ENCODE measurements at regions not wholly inside any gene's neighbourhood (a gene's known extent, or its start where the extent isn't known, plus 50 kb on each side); places are given as distances from the start of the nearest gene placed in this dataset.

DNA sequence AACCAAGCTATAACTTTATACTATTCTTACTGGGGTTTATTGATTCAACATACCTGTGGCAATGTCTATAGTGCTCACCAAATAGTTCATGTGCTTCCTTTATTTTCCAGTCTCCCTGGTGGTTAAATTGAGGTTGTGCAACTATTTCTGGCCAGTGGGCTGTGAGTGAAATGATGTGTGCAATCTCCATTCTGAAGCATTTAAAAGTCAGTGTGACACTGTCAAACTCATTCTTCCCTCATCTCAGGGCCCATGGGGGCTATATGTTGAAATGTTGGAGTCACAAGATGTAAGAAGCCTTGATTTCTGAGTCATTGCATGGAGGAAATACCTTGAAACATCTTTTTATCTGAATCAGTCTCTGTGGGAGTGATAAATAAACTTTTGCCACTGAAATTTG lies 414.3 kb upstream of the RPS6KA3 start (continued):
- TF ChIP-seq, protein P1, sequence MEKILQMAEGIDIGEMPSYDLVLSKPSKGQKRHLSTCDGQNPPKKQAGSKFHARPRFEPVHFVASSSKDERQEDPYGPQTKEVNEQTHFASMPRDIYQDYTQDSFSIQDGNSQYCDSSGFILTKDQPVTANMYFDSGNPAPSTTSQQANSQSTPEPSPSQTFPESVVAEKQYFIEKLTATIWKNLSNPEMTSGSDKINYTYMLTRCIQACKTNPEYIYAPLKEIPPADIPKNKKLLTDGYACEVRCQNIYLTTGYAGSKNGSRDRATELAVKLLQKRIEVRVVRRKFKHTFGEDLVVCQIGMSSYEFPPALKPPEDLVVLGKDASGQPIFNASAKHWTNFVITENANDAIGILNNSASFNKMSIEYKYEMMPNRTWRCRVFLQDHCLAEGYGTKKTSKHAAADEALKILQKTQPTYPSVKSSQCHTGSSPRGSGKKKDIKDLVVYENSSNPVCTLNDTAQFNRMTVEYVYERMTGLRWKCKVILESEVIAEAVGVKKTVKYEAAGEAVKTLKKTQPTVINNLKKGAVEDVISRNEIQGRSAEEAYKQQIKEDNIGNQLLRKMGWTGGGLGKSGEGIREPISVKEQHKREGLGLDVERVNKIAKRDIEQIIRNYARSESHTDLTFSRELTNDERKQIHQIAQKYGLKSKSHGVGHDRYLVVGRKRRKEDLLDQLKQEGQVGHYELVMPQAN (IDR thresholded peaks at IDR 0.05; ENCODE audit: borderline replicate concordance): no peak
- TF ChIP-seq, protein P2, sequence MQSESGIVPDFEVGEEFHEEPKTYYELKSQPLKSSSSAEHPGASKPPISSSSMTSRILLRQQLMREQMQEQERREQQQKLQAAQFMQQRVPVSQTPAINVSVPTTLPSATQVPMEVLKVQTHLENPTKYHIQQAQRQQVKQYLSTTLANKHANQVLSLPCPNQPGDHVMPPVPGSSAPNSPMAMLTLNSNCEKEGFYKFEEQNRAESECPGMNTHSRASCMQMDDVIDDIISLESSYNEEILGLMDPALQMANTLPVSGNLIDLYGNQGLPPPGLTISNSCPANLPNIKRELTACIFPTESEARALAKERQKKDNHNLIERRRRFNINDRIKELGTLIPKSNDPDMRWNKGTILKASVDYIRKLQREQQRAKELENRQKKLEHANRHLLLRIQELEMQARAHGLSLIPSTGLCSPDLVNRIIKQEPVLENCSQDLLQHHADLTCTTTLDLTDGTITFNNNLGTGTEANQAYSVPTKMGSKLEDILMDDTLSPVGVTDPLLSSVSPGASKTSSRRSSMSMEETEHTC (IDR thresholded peaks at IDR 0.05): no peak
- no peak for TF ChIP-seq CREBBP (IDR thresholded peaks at IDR 0.05; ENCODE audit: low read depth, low read length)
- TF ChIP-seq, protein P3, sequence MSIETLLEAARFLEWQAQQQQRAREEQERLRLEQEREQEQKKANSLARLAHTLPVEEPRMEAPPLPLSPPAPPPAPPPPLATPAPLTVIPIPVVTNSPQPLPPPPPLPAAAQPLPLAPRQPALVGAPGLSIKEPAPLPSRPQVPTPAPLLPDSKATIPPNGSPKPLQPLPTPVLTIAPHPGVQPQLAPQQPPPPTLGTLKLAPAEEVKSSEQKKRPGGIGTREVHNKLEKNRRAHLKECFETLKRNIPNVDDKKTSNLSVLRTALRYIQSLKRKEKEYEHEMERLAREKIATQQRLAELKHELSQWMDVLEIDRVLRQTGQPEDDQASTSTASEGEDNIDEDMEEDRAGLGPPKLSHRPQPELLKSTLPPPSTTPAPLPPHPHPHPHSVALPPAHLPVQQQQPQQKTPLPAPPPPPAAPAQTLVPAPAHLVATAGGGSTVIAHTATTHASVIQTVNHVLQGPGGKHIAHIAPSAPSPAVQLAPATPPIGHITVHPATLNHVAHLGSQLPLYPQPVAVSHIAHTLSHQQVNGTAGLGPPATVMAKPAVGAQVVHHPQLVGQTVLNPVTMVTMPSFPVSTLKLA (conservative IDR thresholded peaks at IDR 0.05): no peak
- TF ChIP-seq XRCC3 (IDR thresholded peaks at IDR 0.05): no peak
- TF ChIP-seq MAFK (IDR thresholded peaks at IDR 0.05; ENCODE audit: low read length): no peak
- TF ChIP-seq, protein P4, sequence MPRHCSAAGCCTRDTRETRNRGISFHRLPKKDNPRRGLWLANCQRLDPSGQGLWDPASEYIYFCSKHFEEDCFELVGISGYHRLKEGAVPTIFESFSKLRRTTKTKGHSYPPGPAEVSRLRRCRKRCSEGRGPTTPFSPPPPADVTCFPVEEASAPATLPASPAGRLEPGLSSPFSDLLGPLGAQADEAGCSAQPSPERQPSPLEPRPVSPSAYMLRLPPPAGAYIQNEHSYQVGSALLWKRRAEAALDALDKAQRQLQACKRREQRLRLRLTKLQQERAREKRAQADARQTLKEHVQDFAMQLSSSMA (CRISPR knock-in tag; IDR thresholded peaks at IDR 0.05): no peak
- no peak for TF ChIP-seq SP1 (CRISPR knock-in tag; IDR thresholded peaks at IDR 0.05)
- TF ChIP-seq, protein P5, sequence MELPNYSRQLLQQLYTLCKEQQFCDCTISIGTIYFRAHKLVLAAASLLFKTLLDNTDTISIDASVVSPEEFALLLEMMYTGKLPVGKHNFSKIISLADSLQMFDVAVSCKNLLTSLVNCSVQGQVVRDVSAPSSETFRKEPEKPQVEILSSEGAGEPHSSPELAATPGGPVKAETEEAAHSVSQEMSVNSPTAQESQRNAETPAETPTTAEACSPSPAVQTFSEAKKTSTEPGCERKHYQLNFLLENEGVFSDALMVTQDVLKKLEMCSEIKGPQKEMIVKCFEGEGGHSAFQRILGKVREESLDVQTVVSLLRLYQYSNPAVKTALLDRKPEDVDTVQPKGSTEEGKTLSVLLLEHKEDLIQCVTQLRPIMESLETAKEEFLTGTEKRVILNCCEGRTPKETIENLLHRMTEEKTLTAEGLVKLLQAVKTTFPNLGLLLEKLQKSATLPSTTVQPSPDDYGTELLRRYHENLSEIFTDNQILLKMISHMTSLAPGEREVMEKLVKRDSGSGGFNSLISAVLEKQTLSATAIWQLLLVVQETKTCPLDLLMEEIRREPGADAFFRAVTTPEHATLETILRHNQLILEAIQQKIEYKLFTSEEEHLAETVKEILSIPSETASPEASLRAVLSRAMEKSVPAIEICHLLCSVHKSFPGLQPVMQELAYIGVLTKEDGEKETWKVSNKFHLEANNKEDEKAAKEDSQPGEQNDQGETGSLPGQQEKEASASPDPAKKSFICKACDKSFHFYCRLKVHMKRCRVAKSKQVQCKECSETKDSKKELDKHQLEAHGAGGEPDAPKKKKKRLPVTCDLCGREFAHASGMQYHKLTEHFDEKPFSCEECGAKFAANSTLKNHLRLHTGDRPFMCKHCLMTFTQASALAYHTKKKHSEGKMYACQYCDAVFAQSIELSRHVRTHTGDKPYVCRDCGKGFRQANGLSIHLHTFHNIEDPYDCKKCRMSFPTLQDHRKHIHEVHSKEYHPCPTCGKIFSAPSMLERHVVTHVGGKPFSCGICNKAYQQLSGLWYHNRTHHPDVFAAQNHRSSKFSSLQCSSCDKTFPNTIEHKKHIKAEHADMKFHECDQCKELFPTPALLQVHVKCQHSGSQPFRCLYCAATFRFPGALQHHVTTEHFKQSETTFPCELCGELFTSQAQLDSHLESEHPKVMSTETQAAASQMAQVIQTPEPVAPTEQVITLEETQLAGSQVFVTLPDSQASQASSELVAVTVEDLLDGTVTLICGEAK (IDR thresholded peaks at IDR 0.05): no peak
- TF ChIP-seq, protein P5 (CRISPR knock-in tag; IDR thresholded peaks at IDR 0.05): no peak
- TF ChIP-seq, protein P6, sequence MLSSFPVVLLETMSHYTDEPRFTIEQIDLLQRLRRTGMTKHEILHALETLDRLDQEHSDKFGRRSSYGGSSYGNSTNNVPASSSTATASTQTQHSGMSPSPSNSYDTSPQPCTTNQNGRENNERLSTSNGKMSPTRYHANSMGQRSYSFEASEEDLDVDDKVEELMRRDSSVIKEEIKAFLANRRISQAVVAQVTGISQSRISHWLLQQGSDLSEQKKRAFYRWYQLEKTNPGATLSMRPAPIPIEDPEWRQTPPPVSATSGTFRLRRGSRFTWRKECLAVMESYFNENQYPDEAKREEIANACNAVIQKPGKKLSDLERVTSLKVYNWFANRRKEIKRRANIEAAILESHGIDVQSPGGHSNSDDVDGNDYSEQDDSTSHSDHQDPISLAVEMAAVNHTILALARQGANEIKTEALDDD (IDR thresholded peaks at IDR 0.05): no peak
- TF ChIP-seq NBN (IDR thresholded peaks at IDR 0.05; ENCODE audit: low read depth): no peak
- TF ChIP-seq HNRNPH1 (optimal IDR thresholded peaks at IDR 0.05; ENCODE audit: low read depth, low read length): no peak
- no peak for TF ChIP-seq ZNF695 (CRISPR knock-in tag; IDR thresholded peaks at IDR 0.05)

All from K562 (cell line).